Skeletal muscle tissue (tissue), 3 donors: ENCODE measurements at regions not wholly inside any gene's neighbourhood (a gene's known extent, or its start where the extent isn't known, plus 50 kb on each side); places are given as distances from the start of the nearest gene placed in this dataset.

ENCODE experiments used
- H3K27ac ChIP-seq: one replicate; pipeline ENCODE4 v1.7.0; 2013; ENCODE audit warnings: mild to moderate bottlenecking, low read depth, low read length, inconsistent platforms
- H3K27me3 ChIP-seq, 3 donors: one replicate each; pipeline ENCODE4 v1.7.0; 2013; ENCODE audit warnings: low read length in 3 of 3; ENCODE audit not compliant: control insufficient read depth in 3 of 3, insufficient read depth in 3 of 3
- H3K36me3 ChIP-seq, 3 donors: one replicate each; pipeline ENCODE4 v1.7.0; 2013; ENCODE audit warnings: low read length in 3 of 3; ENCODE audit not compliant: control insufficient read depth in 3 of 3, insufficient read depth in 3 of 3
- H3K4me1 ChIP-seq, 3 donors: one replicate each; pipeline ENCODE4 v1.7.0; 2013; ENCODE audit warnings: low read length in 3 of 3, mild to moderate bottlenecking in 3 of 3; ENCODE audit not compliant: control insufficient read depth in 3 of 3, insufficient read depth in 3 of 3
- H3K4me3 ChIP-seq, 3 donors: one replicate each; pipeline ENCODE4 v1.7.0; 2013; ENCODE audit warnings: low read length in 3 of 3
- H3K9ac ChIP-seq, 3 donors: one replicate each; pipeline ENCODE4 v1.7.0; 2013; ENCODE audit warnings: low read length in 3 of 3, mild to moderate bottlenecking in 3 of 3, moderate library complexity in 2 of 3, low read depth in 1 of 3
- H3K9me3 ChIP-seq, 3 donors: one replicate each; pipeline ENCODE4 v1.7.0; 2013; ENCODE audit warnings: low read length in 3 of 3; ENCODE audit not compliant: control insufficient read depth in 3 of 3
- donor health status: Osteomylitis.

- Histone ChIP-seq H3K9ac (no peak overlapping the region), H3K36me3 (no peaks in the 10 kb centered on the region), H3K4me3 (no peak overlapping the region), H3K27me3 (peaks cover 3 to 21% (median 10%) of the 10 kb centered on the region in 3 donors), H3K9me3 (no peaks in the 10 kb centered on the region), H3K27ac (no peak overlapping the region), H3K4me1 (no peaks in the 10 kb centered on the region)
Measured at GRCh38 chr22:22098457-22099193, 116.0 kb upstream of the TOP3B start.

GRCh38 chr22:22097727-22098228 is 115.2 kb upstream of the TOP3B start:
- Histone ChIP-seq H3K27me3 (peaks cover 10 to 21% (median 10%) of the 10 kb centered on the region in 3 donors), H3K27ac (no peak overlapping the region)

GRCh38 chr22:22094921-22095320 is 112.3 kb upstream of the TOP3B start:
- no peak overlapping the region for H3K27ac ChIP-seq
- H3K9me3 ChIP-seq = no peaks in the 10 kb centered on the region
- H3K4me1 ChIP-seq = no peaks in the 10 kb centered on the region
- no peak overlapping the region for H3K9ac ChIP-seq
- H3K36me3 ChIP-seq = no peaks in the 10 kb centered on the region
- H3K4me3 ChIP-seq = no peak overlapping the region
- peaks cover 13 to 21% (median 21%) of the 10 kb centered on the region in 3 donors for H3K27me3 ChIP-seq

More at GRCh38 chr22:22097727-22098228, 115.2 kb upstream of the TOP3B start:
- H3K4me1 ChIP-seq = no peaks in the 10 kb centered on the region
- H3K9me3 ChIP-seq = no peaks in the 10 kb centered on the region
- H3K36me3 ChIP-seq = no peaks in the 10 kb centered on the region
- H3K4me3 ChIP-seq = no peak overlapping the region
- H3K9ac ChIP-seq = no peak overlapping the region

GRCh38 chr22:22094514-22094913 is 111.9 kb upstream of the TOP3B start:
- H3K27me3 ChIP-seq = peaks cover 13 to 21% (median 21%) of the 10 kb centered on the region in 3 donors
- no peaks in the 10 kb centered on the region for H3K36me3 ChIP-seq
- H3K9ac ChIP-seq = no peak overlapping the region
- H3K27ac ChIP-seq = no peak overlapping the region
- no peaks in the 10 kb centered on the region for H3K4me1 ChIP-seq
- no peaks in the 10 kb centered on the region for H3K9me3 ChIP-seq
- no peak overlapping the region for H3K4me3 ChIP-seq

GRCh38 chr22:22093743-22094142 is 111.2 kb upstream of the TOP3B start:
- Histone ChIP-seq H3K9ac (no peak overlapping the region), H3K27me3 (peaks cover 17 to 25% (median 24%) of the 10 kb centered on the region in 3 donors), H3K4me1 (no peaks in the 10 kb centered on the region), H3K9me3 (no peaks in the 10 kb centered on the region), H3K4me3 (no peak overlapping the region), H3K27ac (no peak overlapping the region), H3K36me3 (no peaks in the 10 kb centered on the region)

GRCh38 chr22:22092974-22093373 is 110.4 kb upstream of the TOP3B start:
- H3K27ac ChIP-seq = no peak overlapping the region
- peaks cover 21 to 27% (median 25%) of the 10 kb centered on the region in 3 donors for H3K27me3 ChIP-seq
- no peaks in the 10 kb centered on the region for H3K36me3 ChIP-seq
- H3K4me1 ChIP-seq = no peaks in the 10 kb centered on the region
- no peak overlapping the region for H3K4me3 ChIP-seq
- H3K9me3 ChIP-seq = no peaks in the 10 kb centered on the region
- H3K9ac ChIP-seq = no peak overlapping the region

- Histone ChIP-seq H3K27ac (no peak overlapping the region), H3K9me3 (no peaks in the 10 kb centered on the region), H3K4me3 (no peak overlapping the region), H3K4me1 (no peaks in the 10 kb centered on the region), H3K9ac (no peak overlapping the region), H3K36me3 (no peaks in the 10 kb centered on the region), H3K27me3 (peaks cover 21 to 27% (median 25%) of the 10 kb centered on the region in 3 donors)
Measured at GRCh38 chr22:22092101-22092500, 109.5 kb upstream of the TOP3B start.

- Histone ChIP-seq H3K9me3 (no peaks in the 10 kb centered on the region), H3K4me1 (no peaks in the 10 kb centered on the region), H3K9ac (no peak overlapping the region), H3K4me3 (no peak overlapping the region), H3K27ac (no peak overlapping the region), H3K36me3 (no peaks in the 10 kb centered on the region), H3K27me3 (peaks cover 21 to 27% (median 25%) of the 10 kb centered on the region in 3 donors)
Measured at GRCh38 chr22:22091400-22091878, 108.9 kb upstream of the TOP3B start.

GRCh38 chr22:22090650-22091399 is 108.2 kb upstream of the TOP3B start:
- H3K27ac ChIP-seq = no peak overlapping the region
- peaks cover 21 to 26% (median 25%) of the 10 kb centered on the region in 3 donors for H3K27me3 ChIP-seq
- no peaks in the 10 kb centered on the region for H3K36me3 ChIP-seq
- H3K4me3 ChIP-seq = no peak overlapping the region
- no peaks in the 10 kb centered on the region for H3K4me1 ChIP-seq
- no peak overlapping the region for H3K9ac ChIP-seq
- no peaks in the 10 kb centered on the region for H3K9me3 ChIP-seq
